ENCODE measurements at regions not wholly inside any gene's neighbourhood (a gene's known extent, or its start where the extent isn't known, plus 50 kb on each side); places are given as distances from the start of the nearest gene placed in this dataset.

- no peak for DNase-seq (ENCODE audit: extremely low spot score, unreplicated experiment)
- no peak for TF ChIP-seq CTCF (conservative IDR thresholded peaks at IDR 0.05)
- no peak overlapping the region for H3K4me3 Mint-ChIP-seq
- no peaks in the 10 kb centered on the region for H3K27me3 Mint-ChIP-seq
- H3K4me1 Mint-ChIP-seq (ENCODE audit: unreplicated experiment): no peaks in the 10 kb centered on the region
- no peaks in the 10 kb centered on the region for H3K9me3 Mint-ChIP-seq
- H3K36me3 Mint-ChIP-seq: no peaks in the 10 kb centered on the region
- H3K27ac Mint-ChIP-seq: no peak overlapping the region
These were observed 243.2 kb downstream of the ELAVL2 start for GRCh38 chr9:23582836-23583235.

GRCh38 chr9:23586906-23587305, 239.1 kb downstream of the ELAVL2 start:
- Mint-ChIP-seq H3K36me3 (no peaks in the 10 kb centered on the region), H3K4me1 (ENCODE audit: unreplicated experiment) (no peaks in the 10 kb centered on the region), H3K9me3 (no peaks in the 10 kb centered on the region), H3K27ac (no peak overlapping the region), H3K27me3 (no peaks in the 10 kb centered on the region), H3K4me3 (no peak overlapping the region)
- TF ChIP-seq CTCF (conservative IDR thresholded peaks at IDR 0.05): no peak
- no peak for DNase-seq (ENCODE audit: extremely low spot score, unreplicated experiment)

- no peak for DNase-seq (ENCODE audit: extremely low spot score, unreplicated experiment)
- no peak overlapping the region for H3K27ac Mint-ChIP-seq
- H3K4me3 Mint-ChIP-seq: no peak overlapping the region
- H3K9me3 Mint-ChIP-seq: no peaks in the 10 kb centered on the region
- no peaks in the 10 kb centered on the region for H3K27me3 Mint-ChIP-seq
- no peaks in the 10 kb centered on the region for H3K36me3 Mint-ChIP-seq
- H3K4me1 Mint-ChIP-seq (ENCODE audit: unreplicated experiment): no peaks in the 10 kb centered on the region
- no peak for TF ChIP-seq CTCF (conservative IDR thresholded peaks at IDR 0.05)
These were observed 238.6 kb downstream of the ELAVL2 start for GRCh38 chr9:23587433-23587832.

GRCh38 chr9:23587903-23588302, 238.1 kb downstream of the ELAVL2 start:
- no peak for DNase-seq (ENCODE audit: extremely low spot score, unreplicated experiment)
- no peaks in the 10 kb centered on the region for H3K4me1 Mint-ChIP-seq (ENCODE audit: unreplicated experiment)
- H3K27me3 Mint-ChIP-seq: no peaks in the 10 kb centered on the region
- no peaks in the 10 kb centered on the region for H3K36me3 Mint-ChIP-seq
- no peak overlapping the region for H3K27ac Mint-ChIP-seq
- TF ChIP-seq CTCF (conservative IDR thresholded peaks at IDR 0.05): no peak
- H3K4me3 Mint-ChIP-seq: no peak overlapping the region
- no peaks in the 10 kb centered on the region for H3K9me3 Mint-ChIP-seq

- Mint-ChIP-seq H3K4me3 (no peak overlapping the region), H3K36me3 (no peaks in the 10 kb centered on the region), H3K4me1 (ENCODE audit: unreplicated experiment) (no peaks in the 10 kb centered on the region)
These were observed 235.6 kb downstream of the ELAVL2 start for GRCh38 chr9:23590276-23591000.

More at GRCh38 chr9:23590276-23591000, 235.6 kb downstream of the ELAVL2 start:
- H3K27ac Mint-ChIP-seq: no peak overlapping the region
- no peak for TF ChIP-seq CTCF (conservative IDR thresholded peaks at IDR 0.05)
- H3K9me3 Mint-ChIP-seq: no peaks in the 10 kb centered on the region
- DNase-seq (ENCODE audit: extremely low spot score, unreplicated experiment): no peak
- H3K27me3 Mint-ChIP-seq: no peaks in the 10 kb centered on the region

Data from type B pancreatic cell (in vitro differentiated cells).